BE2C (cell line): ENCODE measurements at regions not wholly inside any gene's neighbourhood (a gene's known extent, or its start where the extent isn't known, plus 50 kb on each side); places are given as distances from the start of the nearest gene placed in this dataset.

Experiments used
- DNase-seq: peaks from one replicate; pipeline ENCODE4 v3.0.0-alpha.2; 2020
- H3K27me3 ChIP-seq: fragments of 250-450 bp; sonication (Bioruptor Pico); 2 replicates; pipeline ENCODE4 v1.5.1; 2020; ENCODE audit warnings: mild to moderate bottlenecking
- H3K36me3 ChIP-seq: fragments of 250-450 bp; sonication (Bioruptor Pico); 2 replicates; pipeline ENCODE4 v1.5.1; 2020; ENCODE audit warnings: mild to moderate bottlenecking
- H3K4me1 ChIP-seq: fragments of 250-450 bp; sonication (Bioruptor Pico); 2 replicates; pipeline ENCODE4 v1.5.1; 2020
- H3K4me3 ChIP-seq: 2 replicates; pipeline ENCODE4 v1.5.1; 2011; ENCODE audit warnings: low read depth, low read length
- H3K9me3 ChIP-seq: fragments of 250-450 bp; sonication (Bioruptor Pico); 2 replicates; pipeline ENCODE4 v1.5.1; 2020
- CTCF ChIP-seq: IDR thresholded peaks from 2 replicates; pipeline ENCODE4 v1.5.1; 2012; ENCODE audit warnings: mild to moderate bottlenecking, low read depth, low read length

- H3K4me1 ChIP-seq = peaks cover 47% of the 10 kb centered on the region
- H3K4me3 ChIP-seq = no peak overlapping the region
- no peak for DNase-seq
- no peaks in the 10 kb centered on the region for H3K27me3 ChIP-seq
- no peak for TF ChIP-seq CTCF
- no peaks in the 10 kb centered on the region for H3K9me3 ChIP-seq
- peaks cover 16% of the 10 kb centered on the region for H3K36me3 ChIP-seq
Measured at GRCh38 chr13:107822006-107822405, 393.3 kb downstream of the LIG4 start.

- peaks cover 45% of the 10 kb centered on the region for H3K4me1 ChIP-seq
- H3K27me3 ChIP-seq = no peaks in the 10 kb centered on the region
- DNase-seq = no peak
- H3K9me3 ChIP-seq = no peaks in the 10 kb centered on the region
- no peak overlapping the region for H3K4me3 ChIP-seq
- no peak for TF ChIP-seq CTCF
- peaks cover 14% of the 10 kb centered on the region for H3K36me3 ChIP-seq
Measured at GRCh38 chr13:107821492-107821891, 393.8 kb downstream of the LIG4 start.

GRCh38 chr13:107819071-107819470 lies 396.3 kb downstream of the LIG4 start:
- Histone ChIP-seq H3K36me3 (peaks cover 7% of the 10 kb centered on the region; the same call in 1 of the 2 replicates), H3K27me3 (no peaks in the 10 kb centered on the region), H3K9me3 (no peaks in the 10 kb centered on the region), H3K4me3 (no peak overlapping the region), H3K4me1 (peaks cover 47% of the 10 kb centered on the region)
- TF ChIP-seq CTCF = no peak
- DNase-seq = no peak

- Histone ChIP-seq H3K4me1 (peaks cover 48% of the 10 kb centered on the region), H3K9me3 (no peaks in the 10 kb centered on the region), H3K4me3 (no peak overlapping the region), H3K36me3 (peaks cover 7% of the 10 kb centered on the region; the same call in 1 of the 2 replicates), H3K27me3 (no peaks in the 10 kb centered on the region)
- no peak for DNase-seq
- no peak for TF ChIP-seq CTCF
Measured at GRCh38 chr13:107817647-107818287, 397.6 kb downstream of the LIG4 start.

GRCh38 chr13:107812014-107812412 lies 403.3 kb downstream of the LIG4 start:
- DNase-seq = no peak
- H3K4me3 ChIP-seq = no peak overlapping the region
- peaks cover 67% of the 10 kb centered on the region for H3K4me1 ChIP-seq
- TF ChIP-seq CTCF = no peak
- H3K36me3 ChIP-seq = no peaks in the 10 kb centered on the region
- no peaks in the 10 kb centered on the region for H3K9me3 ChIP-seq
- H3K27me3 ChIP-seq = no peaks in the 10 kb centered on the region

- H3K4me1 ChIP-seq = peaks cover 69% of the 10 kb centered on the region
- no peaks in the 10 kb centered on the region for H3K36me3 ChIP-seq
- no peaks in the 10 kb centered on the region for H3K9me3 ChIP-seq
- DNase-seq = no peak
- no peak for TF ChIP-seq CTCF
- no peak overlapping the region; the same call in 1 of the 2 replicates for H3K4me3 ChIP-seq
- no peaks in the 10 kb centered on the region for H3K27me3 ChIP-seq
Measured at GRCh38 chr13:107811233-107812013, 403.9 kb downstream of the LIG4 start.
